K562 (cell line): ENCODE measurements at regions not wholly inside any gene's neighbourhood (a gene's known extent, or its start where the extent isn't known, plus 50 kb on each side); places are given as distances from the start of the nearest gene placed in this dataset.

Source experiments
- E2F6 ChIP-seq, 2 experiments: IDR thresholded peaks; 2 replicates each; pipeline ENCODE4 v1.6.1; 2011; ENCODE audit warnings: borderline replicate concordance in 1 of 2, control low read depth in 1 of 2, low read depth in 1 of 2, low read length in 1 of 2, mild to moderate bottlenecking in 1 of 2, mixed read lengths in 1 of 2, moderate library complexity in 1 of 2; ENCODE audit not compliant: insufficient read depth in 1 of 2, insufficient read length in 1 of 2, poor library complexity in 1 of 2, severe bottlenecking in 1 of 2; ENCODE audit errors: extremely low read depth in 1 of 2
- GABPB2 ChIP-seq: fragments of 250-450 bp; sonication (Bioruptor Pico); conservative IDR thresholded peaks from 2 replicates; pipeline ENCODE4 v1.5.1; 2021; ENCODE audit warnings: mild to moderate bottlenecking
- HMBOX1 ChIP-seq: sonication (generic); IDR thresholded peaks from 2 replicates; pipeline ENCODE4 v1.6.1; 2016
- MXI1 ChIP-seq: IDR thresholded peaks from 2 replicates; pipeline ENCODE4 v1.6.1; 2011; ENCODE audit warnings: low read depth, mild to moderate bottlenecking, improper control_type of control experiment, low read length
- NR2C2 ChIP-seq, 2 experiments: fragments of 200-800 bp in 1 of 2; sonication (Bioruptor generic) in 1 of 2; sonication (generic) in 1 of 2; formaldehyde crosslinking in 1 of 2; IDR thresholded peaks; 2 replicates each; pipeline versions ENCODE4 v1.6.1 to v1.8.0; 2016 to 2022; ENCODE audit warnings: mild to moderate bottlenecking in 1 of 2, missing compliant biosample characterization in 1 of 2, missing genetic modification characterization in 1 of 2, missing genetic modification reagents in 1 of 2
- PKNOX1 ChIP-seq: fragments of 450-650 bp; IDR thresholded peaks from 2 replicates; pipeline ENCODE4 v1.6.1; 2016
- POLR2A ChIP-seq: fragments of 450-650 bp; conservative IDR thresholded peaks from 2 replicates; pipeline ENCODE4 v1.6.1; 2016
- THAP7 ChIP-seq: fragments of 250-450 bp; sonication (Bioruptor Pico); IDR thresholded peaks from 2 replicates; pipeline ENCODE4 v1.5.0; 2021
- ZBTB7A ChIP-seq: IDR thresholded peaks from 2 replicates; pipeline ENCODE4 v1.6.1; 2011; ENCODE audit warnings: low read depth, mild to moderate bottlenecking, low read length, moderate library complexity, borderline replicate concordance; ENCODE audit not compliant: control insufficient read depth
- ZNF274 ChIP-seq: IDR thresholded peaks from 2 replicates; pipeline ENCODE4 v1.6.1; 2011; ENCODE audit warnings: low read depth, mild to moderate bottlenecking, low read length, moderate library complexity, borderline replicate concordance

GRCh38 chr7:93737953-93738352 lies 152.6 kb downstream of the TFPI2 start:
- no peak for TF ChIP-seq MXI1
- TF ChIP-seq THAP7 (CRISPR knock-in tag): no peak
- no peak for TF ChIP-seq ZBTB7A
- no peak for TF ChIP-seq GABPB2 (CRISPR knock-in tag)
- TF ChIP-seq ZNF274: no peak
- TF ChIP-seq NR2C2 (CRISPR knock-in tag; IDR thresholded peaks at IDR 0.05): no peak
- TF ChIP-seq NR2C2 (tag; IDR thresholded peaks at IDR 0.05): no peak
- TF ChIP-seq PKNOX1: no peak
- TF ChIP-seq POLR2A: no peak
- TF ChIP-seq HMBOX1: no peak
- no peak for TF ChIP-seq E2F6 (IDR thresholded peaks at IDR 0.05; ENCODE audit: borderline replicate concordance in 1 of 2, extremely low read depth in 1 of 2, insufficient read depth in 1 of 2, insufficient read length in 1 of 2, low read depth in 1 of 2, low read length in 1 of 2, poor library complexity in 1 of 2, severe bottlenecking in 1 of 2)
